Thyroid gland (tissue), 4 donors: ENCODE measurements at regions not wholly inside any gene's neighbourhood (a gene's known extent, or its start where the extent isn't known, plus 50 kb on each side); places are given as distances from the start of the nearest gene placed in this dataset.

Source experiments
- CTCF ChIP-seq, 6 experiments: fragments of 200-600 bp in 3 of 6; fragments of 450-650 bp in 3 of 6; sonication (generic) in 3 of 6; IDR thresholded peaks; one replicate each; pipeline ENCODE4 v1.5.1; 2016 to 2019; ENCODE audit warnings: antibody characterized with exemption in 6 of 6, mild to moderate bottlenecking in 2 of 6, inconsistent platforms in 1 of 6, moderate library complexity in 1 of 6
- POLR2A ChIP-seq, 2 donors: fragments of 450-650 bp; IDR thresholded peaks; one replicate each; pipeline ENCODE4 v1.6.1; 2017; ENCODE audit warnings: antibody characterized with exemption in 2 of 2, mild to moderate bottlenecking in 2 of 2, moderate library complexity in 1 of 2

GRCh38 chr2:182585430-182585829 lies 130.6 kb upstream of the DNAJC10 start:
- TF ChIP-seq CTCF (IDR thresholded peaks at IDR 0.05) (no peak), POLR2A (IDR thresholded peaks at IDR 0.05) (no peak)
